Hematopoietic multipotent progenitor cell treated with erythropoietin and hydrocortisone succinate and interleukin-3 and kit ligand, for 17 days (in vitro differentiated cells): ENCODE measurements at regions not wholly inside any gene's neighbourhood (a gene's known extent, or its start where the extent isn't known, plus 50 kb on each side); places are given as distances from the start of the nearest gene placed in this dataset.
A peak's percentile ranks its signal among the peaks of the same experiment; 100 is the strongest.
"Not testable (repeated sequence)": the region's sequence is repeated elsewhere in the genome, so short reads cannot be mapped to it uniquely, and the experiment has no call there.

Experiments
- DNase-seq: peaks from one replicate; pipeline ENCODE4 v3.0.0-alpha.2; 2015; ENCODE audit warnings: low spot score

- peak; percentile 23 for DNase-seq
Measured at GRCh38 chr10:111598433-111599059, 521.7 kb downstream of the ADRA2A start.

- no peak for DNase-seq
Measured at GRCh38 chr10:111599943-111600342, 523.1 kb downstream of the ADRA2A start.

GRCh38 chr10:111600772-111601171 lies 523.9 kb downstream of the ADRA2A start:
- DNase-seq, result no peak

DNA sequence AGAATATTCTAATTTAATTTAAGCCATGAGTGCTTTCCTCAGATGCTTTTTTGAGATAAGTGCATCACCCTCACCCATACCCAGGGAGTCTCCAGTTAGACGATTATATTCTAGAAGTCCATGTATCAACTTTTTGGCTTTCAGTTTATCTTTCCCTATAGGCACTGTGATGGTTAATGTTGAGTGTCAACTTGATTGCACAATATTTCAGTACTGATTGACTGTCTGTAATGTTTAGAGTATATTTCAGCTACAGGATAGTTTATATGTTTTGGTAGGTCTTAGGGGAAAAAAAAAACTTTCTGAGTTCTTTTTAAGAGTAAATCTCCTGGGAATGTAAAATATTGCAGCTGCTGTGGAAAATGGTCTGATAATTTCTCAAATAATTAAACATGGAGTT lies 535.4 kb downstream of the ADRA2A start:
- DNase-seq, result no peak

- no peak for DNase-seq
Measured at GRCh38 chr10:111634191-111634590, 549.4 kb downstream of the GPAM start.

- no peak for DNase-seq
Measured at GRCh38 chr10:111646021-111646420, 537.5 kb downstream of the GPAM start.

- DNase-seq, result no peak
Measured at GRCh38 chr10:111648046-111648445, 535.5 kb downstream of the GPAM start.

GRCh38 chr10:111649080-111649479 lies 534.5 kb downstream of the GPAM start:
- DNase-seq, result not testable (repeated sequence)

GRCh38 chr10:111650088-111650487 lies 533.5 kb downstream of the GPAM start:
- no peak for DNase-seq

- no peak for DNase-seq
Measured at GRCh38 chr10:111656066-111656465, 527.5 kb downstream of the GPAM start.

- DNase-seq, result no peak
Measured at GRCh38 chr10:111677759-111678158, 505.8 kb downstream of the GPAM start.

DNA sequence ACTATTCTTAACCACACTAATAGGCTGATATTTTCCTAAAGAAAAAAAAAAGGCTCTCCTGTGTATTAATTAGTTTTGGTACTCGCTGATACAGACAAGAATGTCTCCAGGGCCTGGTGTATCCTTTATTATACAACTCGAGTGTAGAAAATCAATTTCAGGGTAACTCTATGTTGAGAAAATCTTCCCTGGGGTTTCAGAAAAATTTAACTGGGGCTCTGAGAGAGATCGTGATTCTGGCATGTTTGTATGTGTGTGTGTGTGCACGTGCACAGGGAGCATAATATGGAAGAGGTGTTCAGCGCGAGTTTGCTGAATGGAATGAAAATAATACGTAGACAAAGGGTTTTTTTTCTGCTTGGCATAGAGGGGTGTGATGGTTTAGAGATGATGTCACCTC lies 496.8 kb downstream of the GPAM start:
- no peak for DNase-seq

DNA sequence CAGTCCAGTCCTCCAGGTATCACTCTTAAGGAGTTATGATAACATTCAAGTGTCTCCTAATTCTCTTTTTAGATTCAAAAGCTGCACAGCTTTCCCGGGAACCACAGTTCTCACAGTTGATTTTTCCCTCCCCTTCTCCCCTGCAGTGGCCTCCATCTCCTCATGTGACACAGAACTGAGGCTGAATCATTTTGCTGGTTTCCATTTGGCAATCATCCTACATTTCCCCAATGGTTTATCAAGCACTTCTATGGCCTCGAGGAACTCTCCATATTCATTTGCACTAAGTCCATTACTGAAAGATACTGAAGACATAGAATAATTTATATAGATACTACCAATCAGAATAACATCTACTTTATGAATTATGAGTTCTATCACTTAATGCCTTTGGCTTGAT lies 484.9 kb downstream of the GPAM start:
- DNase-seq, result no peak

GRCh38 chr10:111703986-111704385 lies 479.6 kb downstream of the GPAM start:
- no peak for DNase-seq

- no peak for DNase-seq
Measured at GRCh38 chr10:111705021-111705420, 478.5 kb downstream of the GPAM start.

DNA sequence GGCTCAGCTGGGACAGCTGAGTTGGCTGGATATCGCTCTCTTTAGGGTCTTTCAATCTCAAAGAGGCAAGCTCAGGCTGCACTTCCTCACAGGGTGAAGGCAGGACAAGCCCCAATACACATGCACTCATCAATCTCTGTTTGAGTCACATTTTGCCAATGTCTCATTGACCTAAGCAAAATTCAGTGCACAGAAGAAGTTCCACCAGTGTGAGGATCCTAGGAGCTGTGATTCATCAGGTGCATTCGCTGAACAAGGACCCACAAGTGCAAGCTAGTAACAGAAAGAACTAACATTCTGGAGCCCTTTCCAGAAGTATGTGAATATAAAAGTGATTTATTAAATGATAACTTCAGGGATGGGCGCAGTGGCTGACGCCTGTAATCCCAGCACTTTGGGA lies 477.2 kb downstream of the GPAM start:
- DNase-seq, result no peak

- DNase-seq, result no peak
Measured at GRCh38 chr10:111707076-111707475, 476.5 kb downstream of the GPAM start.

- no peak for DNase-seq
Measured at GRCh38 chr10:111709603-111710002, 474.0 kb downstream of the GPAM start.

- no peak for DNase-seq
Measured at GRCh38 chr10:111716032-111716431, 467.5 kb downstream of the GPAM start.

DNA sequence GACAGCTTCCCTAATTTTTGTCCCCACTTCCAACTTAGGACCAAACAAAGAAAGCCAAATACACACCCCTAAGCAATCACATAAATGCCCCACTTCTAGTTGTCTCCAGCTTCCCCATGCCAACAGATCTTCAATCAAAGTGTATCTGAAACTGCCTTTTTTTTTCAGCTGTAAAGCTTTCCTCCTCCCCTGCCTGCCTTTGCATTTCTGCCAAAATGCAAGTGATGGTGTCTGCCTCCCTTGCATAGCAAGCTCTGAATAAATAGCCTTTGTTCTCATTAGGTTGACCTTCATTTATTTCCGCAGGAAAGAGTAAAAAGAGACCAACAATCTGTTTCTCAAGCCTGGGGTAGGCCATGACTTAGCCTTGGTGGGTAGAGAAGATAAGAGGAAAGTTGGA lies 459.4 kb downstream of the GPAM start:
- DNase-seq, result no peak

- no peak for DNase-seq
Measured at GRCh38 chr10:111725050-111725449, 458.5 kb downstream of the GPAM start.

DNA sequence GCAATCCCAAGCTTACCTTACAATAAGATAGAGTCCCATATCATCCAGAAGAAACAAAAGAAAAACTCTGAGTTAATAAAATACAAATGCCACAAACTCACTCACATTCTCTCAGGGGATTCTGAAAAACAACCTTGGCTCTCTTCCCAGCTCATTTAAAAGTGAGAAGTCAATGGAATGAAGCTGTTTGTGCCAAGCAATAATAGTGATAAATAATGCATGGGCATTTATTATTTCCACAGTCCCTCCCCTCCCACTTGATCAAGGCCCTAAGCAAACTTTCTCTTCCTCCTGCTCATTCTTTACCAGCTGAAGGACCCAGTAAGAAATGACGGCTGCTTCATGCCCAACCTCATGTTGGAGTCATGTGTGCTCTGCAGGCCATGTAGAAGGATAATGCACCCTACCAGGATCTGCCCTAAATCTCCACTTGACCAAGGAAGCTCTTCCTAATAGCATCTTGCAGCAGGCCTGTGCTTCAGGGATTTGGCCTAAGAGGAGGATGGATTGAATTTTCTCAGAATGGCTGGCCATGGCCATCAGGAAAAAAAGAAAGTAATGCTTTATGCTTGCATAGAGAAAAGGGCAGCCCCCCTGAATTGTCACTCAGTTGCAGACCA lies 451.3 kb downstream of the GPAM start:
- DNase-seq, result no peak

DNA sequence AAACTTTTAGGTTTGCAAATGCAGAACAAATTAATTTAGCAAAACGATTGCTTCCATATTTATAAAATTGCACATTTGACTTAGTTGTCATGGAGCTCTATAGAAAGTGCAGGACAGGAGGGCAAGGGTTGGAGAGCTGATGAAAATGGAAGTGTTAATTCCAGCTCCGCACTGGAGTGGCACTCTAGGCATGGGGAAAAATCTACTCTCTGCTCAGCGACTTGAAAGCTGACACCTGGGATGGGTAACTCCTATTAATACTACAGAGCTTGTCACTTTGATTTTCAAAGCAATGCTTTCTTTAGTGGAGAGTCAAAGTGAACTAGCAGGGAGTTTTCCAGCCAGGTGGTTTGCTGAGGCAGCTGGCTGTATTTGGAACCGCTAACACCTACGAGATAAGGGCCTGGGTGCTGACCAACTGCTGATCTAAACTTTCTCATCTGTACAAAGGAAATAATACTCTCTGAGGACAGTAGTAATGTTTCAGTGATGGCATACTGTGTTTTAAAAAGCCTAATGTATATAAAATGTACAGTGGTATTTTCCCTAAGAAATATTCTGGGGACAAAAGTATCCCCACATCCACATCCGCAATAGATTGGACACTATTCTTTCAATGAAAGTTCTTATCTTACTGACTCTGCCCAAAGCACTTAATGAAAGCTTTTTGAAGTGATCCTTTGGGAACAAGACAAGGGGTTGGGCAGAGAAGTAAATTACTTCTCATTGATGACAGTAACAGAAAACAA lies 444.3 kb downstream of the GPAM start:
- no peak for DNase-seq

- no peak for DNase-seq
Measured at GRCh38 chr10:111739874-111740139, 443.8 kb downstream of the GPAM start.
